ENCODE measurements at regions not wholly inside any gene's neighbourhood (a gene's known extent, or its start where the extent isn't known, plus 50 kb on each side); places are given as distances from the start of the nearest gene placed in this dataset.

DNA sequence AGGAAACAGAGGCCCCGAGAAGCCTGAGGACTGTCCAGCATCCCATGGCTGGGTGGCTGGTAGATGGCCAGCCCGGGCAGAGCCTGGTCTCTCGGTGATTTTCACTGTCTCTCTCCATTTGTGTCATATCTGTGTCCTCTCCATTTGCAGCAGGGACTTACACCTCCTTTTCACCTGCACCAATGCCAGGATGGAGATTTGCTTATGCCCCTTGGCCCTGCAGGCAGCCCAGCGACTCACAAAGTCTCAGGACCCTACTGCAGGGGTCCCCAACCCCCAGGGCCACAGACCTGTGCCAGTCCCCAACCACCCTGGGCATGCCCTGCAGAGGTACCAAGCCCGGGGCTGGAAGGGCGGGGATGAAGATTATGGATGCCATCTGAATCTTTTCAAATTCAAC, 201.6 kb downstream of the RHOU start:
- no peak overlapping the region for H3K27ac ChIP-seq (ENCODE audit: low read length)
- H3K36me3 ChIP-seq (ENCODE audit: insufficient read depth, low read length), result no peaks in the 10 kb centered on the region
- no peaks in the 10 kb centered on the region for H3K27me3 ChIP-seq (ENCODE audit: insufficient read depth, low read depth, low read length)
- no peaks in the 10 kb centered on the region for H3K9me3 ChIP-seq (ENCODE audit: low read length)
- TF ChIP-seq POLR2AphosphoS5 (IDR thresholded peaks at IDR 0.05) (no peak), EP300 (conservative IDR thresholded peaks at IDR 0.05; ENCODE audit: poor library complexity, severe bottlenecking) (no peak), EZH2 (IDR thresholded peaks at IDR 0.05; ENCODE audit: borderline replicate concordance, insufficient read depth, low read length, poor library complexity, severe bottlenecking) (no peak), MXI1 (conservative IDR thresholded peaks at IDR 0.05; ENCODE audit: poor library complexity, severe bottlenecking) (no peak), SMC3 (conservative IDR thresholded peaks at IDR 0.05; ENCODE audit: poor library complexity) (no peak), TAF1 (IDR thresholded peaks at IDR 0.05; ENCODE audit: low read depth) (no peak), RAD21 (conservative IDR thresholded peaks at IDR 0.05) (no peak)
- TF ChIP-seq, protein P1, sequence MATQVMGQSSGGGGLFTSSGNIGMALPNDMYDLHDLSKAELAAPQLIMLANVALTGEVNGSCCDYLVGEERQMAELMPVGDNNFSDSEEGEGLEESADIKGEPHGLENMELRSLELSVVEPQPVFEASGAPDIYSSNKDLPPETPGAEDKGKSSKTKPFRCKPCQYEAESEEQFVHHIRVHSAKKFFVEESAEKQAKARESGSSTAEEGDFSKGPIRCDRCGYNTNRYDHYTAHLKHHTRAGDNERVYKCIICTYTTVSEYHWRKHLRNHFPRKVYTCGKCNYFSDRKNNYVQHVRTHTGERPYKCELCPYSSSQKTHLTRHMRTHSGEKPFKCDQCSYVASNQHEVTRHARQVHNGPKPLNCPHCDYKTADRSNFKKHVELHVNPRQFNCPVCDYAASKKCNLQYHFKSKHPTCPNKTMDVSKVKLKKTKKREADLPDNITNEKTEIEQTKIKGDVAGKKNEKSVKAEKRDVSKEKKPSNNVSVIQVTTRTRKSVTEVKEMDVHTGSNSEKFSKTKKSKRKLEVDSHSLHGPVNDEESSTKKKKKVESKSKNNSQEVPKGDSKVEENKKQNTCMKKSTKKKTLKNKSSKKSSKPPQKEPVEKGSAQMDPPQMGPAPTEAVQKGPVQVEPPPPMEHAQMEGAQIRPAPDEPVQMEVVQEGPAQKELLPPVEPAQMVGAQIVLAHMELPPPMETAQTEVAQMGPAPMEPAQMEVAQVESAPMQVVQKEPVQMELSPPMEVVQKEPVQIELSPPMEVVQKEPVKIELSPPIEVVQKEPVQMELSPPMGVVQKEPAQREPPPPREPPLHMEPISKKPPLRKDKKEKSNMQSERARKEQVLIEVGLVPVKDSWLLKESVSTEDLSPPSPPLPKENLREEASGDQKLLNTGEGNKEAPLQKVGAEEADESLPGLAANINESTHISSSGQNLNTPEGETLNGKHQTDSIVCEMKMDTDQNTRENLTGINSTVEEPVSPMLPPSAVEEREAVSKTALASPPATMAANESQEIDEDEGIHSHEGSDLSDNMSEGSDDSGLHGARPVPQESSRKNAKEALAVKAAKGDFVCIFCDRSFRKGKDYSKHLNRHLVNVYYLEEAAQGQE (IDR thresholded peaks at IDR 0.05; ENCODE audit: borderline replicate concordance), result no peak
- TF ChIP-seq, protein P2, sequence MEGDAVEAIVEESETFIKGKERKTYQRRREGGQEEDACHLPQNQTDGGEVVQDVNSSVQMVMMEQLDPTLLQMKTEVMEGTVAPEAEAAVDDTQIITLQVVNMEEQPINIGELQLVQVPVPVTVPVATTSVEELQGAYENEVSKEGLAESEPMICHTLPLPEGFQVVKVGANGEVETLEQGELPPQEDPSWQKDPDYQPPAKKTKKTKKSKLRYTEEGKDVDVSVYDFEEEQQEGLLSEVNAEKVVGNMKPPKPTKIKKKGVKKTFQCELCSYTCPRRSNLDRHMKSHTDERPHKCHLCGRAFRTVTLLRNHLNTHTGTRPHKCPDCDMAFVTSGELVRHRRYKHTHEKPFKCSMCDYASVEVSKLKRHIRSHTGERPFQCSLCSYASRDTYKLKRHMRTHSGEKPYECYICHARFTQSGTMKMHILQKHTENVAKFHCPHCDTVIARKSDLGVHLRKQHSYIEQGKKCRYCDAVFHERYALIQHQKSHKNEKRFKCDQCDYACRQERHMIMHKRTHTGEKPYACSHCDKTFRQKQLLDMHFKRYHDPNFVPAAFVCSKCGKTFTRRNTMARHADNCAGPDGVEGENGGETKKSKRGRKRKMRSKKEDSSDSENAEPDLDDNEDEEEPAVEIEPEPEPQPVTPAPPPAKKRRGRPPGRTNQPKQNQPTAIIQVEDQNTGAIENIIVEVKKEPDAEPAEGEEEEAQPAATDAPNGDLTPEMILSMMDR (IDR thresholded peaks at IDR 0.05; ENCODE audit: poor library complexity, severe bottlenecking), result no peak
- H3K9ac ChIP-seq (ENCODE audit: low read length), result no peak overlapping the region
- H2AFZ ChIP-seq (ENCODE audit: low read depth, low read length), result no peak overlapping the region
- H3K9me2 ChIP-seq (ENCODE audit: insufficient read depth, low read length), result no peaks in the 10 kb centered on the region
- no peak overlapping the region for H3K4me2 ChIP-seq (ENCODE audit: low read length)
- H3F3A ChIP-seq (ENCODE audit: insufficient read depth, low read length, poor library complexity, severe bottlenecking), result no peaks in the 10 kb centered on the region
- no peaks in the 10 kb centered on the region for H3K79me2 ChIP-seq (replicated peaks; ENCODE audit: insufficient read depth, low read length)
- no peaks in the 10 kb centered on the region for H4K20me1 ChIP-seq (ENCODE audit: insufficient read depth)
- no peak overlapping the region for H3K4me3 ChIP-seq (ENCODE audit: low read length)

DNA sequence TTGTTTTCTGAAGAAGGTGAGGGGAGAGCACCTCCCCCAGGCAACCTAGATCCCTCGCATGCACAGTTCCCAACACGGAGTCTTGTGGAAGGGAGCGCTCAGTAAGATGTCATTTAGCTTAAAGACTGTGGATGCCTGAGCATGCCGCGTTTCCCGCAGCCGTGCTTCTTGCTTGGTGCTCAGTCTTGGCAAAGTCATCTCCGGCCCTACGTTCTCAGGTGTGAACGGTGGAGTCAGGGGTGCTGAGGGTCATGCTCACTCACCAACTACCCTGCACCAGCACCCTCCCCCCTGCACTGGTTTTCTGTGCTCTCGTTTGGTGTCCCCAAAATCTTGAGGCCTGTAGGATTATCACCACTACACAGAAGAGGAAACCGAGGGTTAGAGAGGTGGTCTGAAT, 202.1 kb downstream of the RHOU start:
- Histone ChIP-seq H4K20me1 (ENCODE audit: insufficient read depth) (no peaks in the 10 kb centered on the region), H3K9me2 (ENCODE audit: insufficient read depth, low read length) (no peaks in the 10 kb centered on the region), H3K4me2 (ENCODE audit: low read length) (no peak overlapping the region), H3K9ac (ENCODE audit: low read length) (no peak overlapping the region), H3F3A (ENCODE audit: insufficient read depth, low read length, poor library complexity, severe bottlenecking) (no peaks in the 10 kb centered on the region), H3K27ac (ENCODE audit: low read length) (no peak overlapping the region), H3K27me3 (ENCODE audit: insufficient read depth, low read depth, low read length) (no peaks in the 10 kb centered on the region), H3K4me3 (ENCODE audit: low read length) (no peak overlapping the region), H3K79me2 (replicated peaks; ENCODE audit: insufficient read depth, low read length) (no peaks in the 10 kb centered on the region), H3K9me3 (ENCODE audit: low read length) (no peaks in the 10 kb centered on the region), H2AFZ (ENCODE audit: low read depth, low read length) (no peak overlapping the region), H3K36me3 (ENCODE audit: insufficient read depth, low read length) (no peaks in the 10 kb centered on the region)
- no peak for TF ChIP-seq SMC3 (conservative IDR thresholded peaks at IDR 0.05; ENCODE audit: poor library complexity)
- TF ChIP-seq POLR2AphosphoS5 (IDR thresholded peaks at IDR 0.05), result no peak
- TF ChIP-seq EP300 (conservative IDR thresholded peaks at IDR 0.05; ENCODE audit: poor library complexity, severe bottlenecking), result no peak
- TF ChIP-seq, protein P2 (IDR thresholded peaks at IDR 0.05; ENCODE audit: poor library complexity, severe bottlenecking), result no peak
- TF ChIP-seq EZH2 (IDR thresholded peaks at IDR 0.05; ENCODE audit: borderline replicate concordance, insufficient read depth, low read length, poor library complexity, severe bottlenecking), result no peak
- TF ChIP-seq RAD21 (conservative IDR thresholded peaks at IDR 0.05), result no peak
- TF ChIP-seq MXI1 (conservative IDR thresholded peaks at IDR 0.05; ENCODE audit: poor library complexity, severe bottlenecking), result no peak
- TF ChIP-seq TAF1 (IDR thresholded peaks at IDR 0.05; ENCODE audit: low read depth), result no peak
- TF ChIP-seq, protein P1 (IDR thresholded peaks at IDR 0.05; ENCODE audit: borderline replicate concordance), result no peak
